ENCODE measurements at regions not wholly inside any gene's neighbourhood (a gene's known extent, or its start where the extent isn't known, plus 50 kb on each side); places are given as distances from the start of the nearest gene placed in this dataset.

DNA sequence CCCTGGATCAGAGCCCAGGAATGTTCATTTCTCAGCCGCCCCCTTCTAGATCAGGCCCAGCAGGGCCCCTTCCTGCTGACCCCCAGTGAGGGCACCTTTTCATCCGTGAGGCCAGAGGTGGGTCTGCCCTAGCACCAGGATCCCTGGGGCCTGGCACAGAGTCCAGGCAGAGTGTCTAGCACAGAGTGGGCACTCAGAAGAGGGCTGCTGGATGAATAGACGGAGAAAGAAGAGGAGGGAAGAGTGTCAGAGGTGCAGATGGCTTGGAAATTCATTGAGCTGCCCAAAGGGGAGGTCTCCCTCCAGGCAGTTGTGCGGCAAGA lies 106.5 kb downstream of the CPZ start:
- Histone ChIP-seq H3K27me3 (ENCODE audit: control insufficient read depth in 2 of 2, insufficient read depth in 1 of 2, low read length in 1 of 2) (peaks cover 0 to 15% of the 10 kb centered on the region in 2 donors), H3K4me1 (ENCODE audit: control insufficient read depth in 2 of 2, insufficient read depth in 2 of 2, low read length in 2 of 2) (no peaks in the 10 kb centered on the region), H3K4me3 (ENCODE audit: low read length in 2 of 2) (no peak overlapping the region), H3K9me3 (ENCODE audit: control insufficient read depth in 2 of 2, insufficient read depth in 1 of 2, low read length in 1 of 2) (no peaks in the 10 kb centered on the region), H3K36me3 (ENCODE audit: control insufficient read depth in 2 of 2, insufficient read depth in 2 of 2, low read length in 1 of 2) (no peaks in the 10 kb centered on the region), H3K27ac (ENCODE audit: low read depth in 1 of 2, low read length in 1 of 2) (no peak overlapping the region)
- DNase-seq (ENCODE audit: low read depth in 6 of 9, low spot score in 9 of 9), result no peak
- WGBS, result 83% methylated on average over 4 of the region's 4 CpGs

DNA sequence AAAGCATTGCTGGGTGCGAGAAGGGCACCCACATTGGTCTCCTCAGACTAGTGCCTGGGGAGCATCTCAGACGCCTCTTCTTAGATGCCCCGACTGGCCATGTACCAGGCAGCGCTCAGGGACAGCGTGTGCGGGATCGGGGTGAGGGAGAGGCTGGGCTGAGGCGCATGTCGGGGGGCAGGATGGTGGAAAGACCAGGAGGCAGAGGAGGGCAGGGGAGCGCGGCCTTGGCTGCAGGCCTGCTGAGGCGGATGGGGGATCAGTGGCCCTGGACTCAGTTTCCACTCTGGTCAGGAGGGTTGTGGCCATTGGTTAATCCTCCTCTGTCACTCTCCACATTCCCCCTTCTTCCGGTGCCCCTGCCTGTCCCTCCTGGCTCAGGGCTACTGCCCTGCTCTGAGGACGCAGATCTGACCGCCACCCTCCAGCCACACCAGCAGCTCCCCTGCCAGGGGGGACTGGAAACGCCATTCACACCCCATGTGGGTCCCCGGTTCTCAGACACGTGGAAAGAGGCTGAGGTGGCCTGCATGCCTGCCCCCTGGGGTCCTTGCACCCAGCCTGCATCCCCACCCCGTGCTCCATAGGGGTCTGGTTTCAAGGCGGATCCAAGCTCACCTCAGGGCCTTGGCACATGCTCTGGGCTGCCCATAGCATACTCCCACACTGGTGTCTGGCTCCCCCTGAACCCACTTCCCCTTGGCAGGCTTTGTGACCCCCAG lies 105.9 kb downstream of the CPZ start:
- Histone ChIP-seq H3K36me3 (ENCODE audit: control insufficient read depth in 2 of 2, insufficient read depth in 2 of 2, low read length in 1 of 2) (no peaks in the 10 kb centered on the region), H3K27ac (ENCODE audit: low read depth in 1 of 2, low read length in 1 of 2) (no peak overlapping the region), H3K27me3 (ENCODE audit: control insufficient read depth in 2 of 2, insufficient read depth in 1 of 2, low read length in 1 of 2) (peaks cover 0 to 15% of the 10 kb centered on the region in 2 donors), H3K4me3 (ENCODE audit: low read length in 2 of 2) (no peak overlapping the region), H3K9me3 (ENCODE audit: control insufficient read depth in 2 of 2, insufficient read depth in 1 of 2, low read length in 1 of 2) (no peaks in the 10 kb centered on the region), H3K4me1 (ENCODE audit: control insufficient read depth in 2 of 2, insufficient read depth in 2 of 2, low read length in 2 of 2) (no peaks in the 10 kb centered on the region)
- DNase-seq (ENCODE audit: low read depth in 6 of 9, low spot score in 9 of 9), result no peak
- 94% methylated on average over 20 of the region's 20 CpGs for WGBS

DNA sequence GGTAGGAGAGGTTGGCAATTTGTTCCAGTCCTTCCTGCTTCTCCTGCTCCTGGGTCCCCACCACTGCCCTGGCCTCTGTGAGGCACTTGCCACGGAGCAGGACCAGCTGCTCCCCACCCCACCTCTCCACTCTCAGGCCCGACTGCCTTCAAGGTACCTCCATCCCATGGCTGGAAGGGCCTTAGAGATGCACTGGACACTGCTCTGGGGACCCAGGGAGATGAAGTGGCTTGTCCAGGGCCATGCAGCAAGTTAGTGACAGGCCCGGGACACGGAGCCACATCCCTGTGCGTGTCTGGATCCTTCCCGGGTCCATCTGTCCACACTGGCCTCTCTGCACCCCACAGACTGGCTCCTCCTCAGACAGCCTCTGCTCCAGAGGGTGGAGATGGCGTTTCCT lies 105.3 kb downstream of the CPZ start:
- H3K36me3 ChIP-seq (ENCODE audit: control insufficient read depth in 2 of 2, insufficient read depth in 2 of 2, low read length in 1 of 2), result no peaks in the 10 kb centered on the region
- peaks cover 0 to 15% of the 10 kb centered on the region in 2 donors for H3K27me3 ChIP-seq (ENCODE audit: control insufficient read depth in 2 of 2, insufficient read depth in 1 of 2, low read length in 1 of 2)
- WGBS, result 89% methylated on average over 7 of the region's 7 CpGs
- DNase-seq (ENCODE audit: low read depth in 6 of 9, low spot score in 9 of 9), result no peak
- no peaks in the 10 kb centered on the region for H3K9me3 ChIP-seq (ENCODE audit: control insufficient read depth in 2 of 2, insufficient read depth in 1 of 2, low read length in 1 of 2)
- no peak overlapping the region for H3K27ac ChIP-seq (ENCODE audit: low read depth in 1 of 2, low read length in 1 of 2)
- no peaks in the 10 kb centered on the region for H3K4me1 ChIP-seq (ENCODE audit: control insufficient read depth in 2 of 2, insufficient read depth in 2 of 2, low read length in 2 of 2)
- no peak overlapping the region for H3K4me3 ChIP-seq (ENCODE audit: low read length in 2 of 2)

DNA sequence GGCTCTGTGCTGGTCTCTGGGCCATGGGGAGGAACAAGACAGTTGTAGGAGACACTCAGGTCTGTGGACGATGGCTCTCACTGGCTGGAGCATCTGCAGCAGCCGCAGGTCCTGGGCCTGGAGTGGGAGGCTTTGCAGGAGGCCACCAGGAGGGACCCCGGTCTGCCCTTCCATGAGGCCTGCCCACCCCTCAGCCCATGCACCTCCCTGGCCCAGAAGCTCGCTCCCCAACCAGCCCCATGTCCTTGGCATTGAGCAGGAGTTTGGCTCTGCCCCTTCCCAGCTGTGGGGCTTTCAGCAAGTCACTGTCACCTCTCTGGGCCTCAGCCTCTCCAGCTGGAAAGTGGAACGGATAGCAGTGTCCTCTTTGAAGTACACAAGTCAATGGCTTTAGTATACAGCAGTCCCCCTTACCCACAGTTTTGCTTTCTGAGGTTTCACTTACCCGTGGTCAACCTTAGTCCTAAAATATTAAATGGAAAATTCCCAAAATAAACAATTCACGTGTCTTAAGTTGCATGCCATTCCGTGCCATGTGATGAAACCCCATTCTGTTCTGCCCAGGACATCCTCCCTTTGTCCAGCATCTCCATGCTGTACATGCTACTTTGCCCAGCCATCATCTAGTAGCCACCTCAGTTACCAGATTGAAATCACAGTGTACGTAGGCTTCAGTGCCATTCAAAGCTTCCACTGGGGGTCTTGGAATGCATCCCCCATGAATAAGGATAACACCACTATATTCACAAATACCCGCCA lies 104.0 kb downstream of the CPZ start:
- WGBS, result 88% methylated on average over 10 of the region's 10 CpGs
- Histone ChIP-seq H3K36me3 (ENCODE audit: control insufficient read depth in 2 of 2, insufficient read depth in 2 of 2, low read length in 1 of 2) (no peaks in the 10 kb centered on the region), H3K27me3 (ENCODE audit: control insufficient read depth in 2 of 2, insufficient read depth in 1 of 2, low read length in 1 of 2) (peaks cover 0 to 15% of the 10 kb centered on the region in 2 donors), H3K4me3 (ENCODE audit: low read length in 2 of 2) (no peak overlapping the region), H3K27ac (ENCODE audit: low read depth in 1 of 2, low read length in 1 of 2) (no peak overlapping the region), H3K4me1 (ENCODE audit: control insufficient read depth in 2 of 2, insufficient read depth in 2 of 2, low read length in 2 of 2) (no peaks in the 10 kb centered on the region), H3K9me3 (ENCODE audit: control insufficient read depth in 2 of 2, insufficient read depth in 1 of 2, low read length in 1 of 2) (no peaks in the 10 kb centered on the region)
- DNase-seq (ENCODE audit: low read depth in 6 of 9, low spot score in 9 of 9), result no peak

DNA sequence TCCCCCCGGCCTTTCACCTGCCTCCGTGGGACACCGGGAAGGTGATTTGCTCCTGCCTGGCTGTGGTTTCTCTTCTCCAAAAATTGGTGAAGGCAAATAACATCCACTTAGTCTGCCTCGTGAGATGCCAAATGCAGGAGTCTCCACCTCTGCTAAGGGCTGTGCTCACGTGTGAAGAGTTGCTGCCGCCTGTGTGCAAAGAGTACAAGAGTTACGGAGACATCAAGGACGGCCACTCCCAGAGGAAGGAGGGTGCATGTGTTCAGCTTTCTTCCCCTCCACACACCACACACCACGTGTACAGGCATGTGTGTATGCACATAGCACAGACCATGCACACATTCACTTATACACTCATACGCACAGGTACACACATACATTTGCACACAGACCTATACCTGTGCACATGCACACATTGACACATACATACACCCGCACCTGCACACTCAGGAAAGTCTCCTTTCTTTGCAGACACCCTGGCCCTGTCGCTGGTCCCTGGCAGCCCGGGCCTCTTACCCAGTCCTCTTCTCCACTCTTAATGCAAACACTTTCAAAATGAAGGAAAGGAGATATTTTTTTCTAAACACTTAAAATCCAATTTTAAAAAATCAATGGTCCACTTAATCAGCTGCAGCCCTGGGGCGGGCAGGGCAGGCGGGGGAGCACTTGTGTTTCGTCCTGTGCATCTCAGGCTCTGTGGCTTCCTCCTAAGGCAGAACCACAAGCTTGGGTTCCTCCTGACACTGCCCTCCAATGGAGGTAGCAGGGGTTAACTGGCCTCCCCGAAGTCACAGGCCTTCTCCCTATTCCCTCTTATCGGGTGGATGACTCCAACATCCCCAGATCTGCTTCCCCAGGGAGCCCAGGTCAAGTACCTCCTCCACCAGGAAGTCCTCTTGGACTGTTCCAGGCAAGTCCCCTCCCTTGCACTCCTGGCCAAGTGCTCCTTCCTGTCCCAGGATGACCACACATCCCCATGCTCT lies 103.0 kb downstream of the CPZ start:
- WGBS, result 84% methylated on average over 18 of the region's 18 CpGs
- Histone ChIP-seq H3K4me3 (ENCODE audit: low read length in 2 of 2) (no peak overlapping the region), H3K9me3 (ENCODE audit: control insufficient read depth in 2 of 2, insufficient read depth in 1 of 2, low read length in 1 of 2) (no peaks in the 10 kb centered on the region), H3K27me3 (ENCODE audit: control insufficient read depth in 2 of 2, insufficient read depth in 1 of 2, low read length in 1 of 2) (peaks cover 0 to 11% of the 10 kb centered on the region in 2 donors), H3K4me1 (ENCODE audit: control insufficient read depth in 2 of 2, insufficient read depth in 2 of 2, low read length in 2 of 2) (no peaks in the 10 kb centered on the region), H3K36me3 (ENCODE audit: control insufficient read depth in 2 of 2, insufficient read depth in 2 of 2, low read length in 1 of 2) (no peaks in the 10 kb centered on the region), H3K27ac (ENCODE audit: low read depth in 1 of 2, low read length in 1 of 2) (no peak overlapping the region)
- DNase-seq (ENCODE audit: low read depth in 6 of 9, low spot score in 9 of 9), result no peak

DNA sequence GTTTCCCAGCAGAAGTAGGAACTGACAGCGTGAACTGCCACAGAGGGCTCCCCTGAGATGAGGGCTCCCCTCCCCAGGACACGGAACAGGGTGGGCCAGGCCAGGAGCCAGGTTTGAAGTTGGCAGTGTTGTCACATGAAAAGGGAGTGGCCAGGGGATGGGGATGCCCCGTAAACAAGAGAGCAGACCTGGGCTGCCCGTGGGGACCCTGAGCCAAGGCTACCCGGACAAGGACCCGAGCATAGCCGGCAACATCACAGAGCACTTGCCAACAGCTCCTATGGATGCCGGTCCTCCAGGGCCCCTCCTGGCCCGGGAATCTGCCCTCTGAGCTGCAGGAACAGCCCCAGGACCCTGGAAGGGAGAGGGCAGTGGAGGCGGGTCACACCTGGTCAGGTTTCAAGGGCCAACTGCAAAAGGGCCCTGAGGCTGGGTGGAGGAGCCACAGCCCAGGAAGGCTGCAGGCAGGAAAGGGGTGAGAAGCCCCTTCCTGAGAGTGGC lies 102.1 kb downstream of the CPZ start:
- H3K4me1 ChIP-seq (ENCODE audit: control insufficient read depth in 2 of 2, insufficient read depth in 2 of 2, low read length in 2 of 2), result no peaks in the 10 kb centered on the region
- no peaks in the 10 kb centered on the region for H3K36me3 ChIP-seq (ENCODE audit: control insufficient read depth in 2 of 2, insufficient read depth in 2 of 2, low read length in 1 of 2)
- no peak for DNase-seq (ENCODE audit: low read depth in 6 of 9, low spot score in 9 of 9)
- peaks cover 0 to 10% of the 10 kb centered on the region in 2 donors for H3K27me3 ChIP-seq (ENCODE audit: control insufficient read depth in 2 of 2, insufficient read depth in 1 of 2, low read length in 1 of 2)
- WGBS, result 67% methylated on average over 10 of the region's 10 CpGs
- no peaks in the 10 kb centered on the region for H3K9me3 ChIP-seq (ENCODE audit: control insufficient read depth in 2 of 2, insufficient read depth in 1 of 2, low read length in 1 of 2)
- no peak overlapping the region for H3K4me3 ChIP-seq (ENCODE audit: low read length in 2 of 2)
- no peak overlapping the region for H3K27ac ChIP-seq (ENCODE audit: low read depth in 1 of 2, low read length in 1 of 2)

DNA sequence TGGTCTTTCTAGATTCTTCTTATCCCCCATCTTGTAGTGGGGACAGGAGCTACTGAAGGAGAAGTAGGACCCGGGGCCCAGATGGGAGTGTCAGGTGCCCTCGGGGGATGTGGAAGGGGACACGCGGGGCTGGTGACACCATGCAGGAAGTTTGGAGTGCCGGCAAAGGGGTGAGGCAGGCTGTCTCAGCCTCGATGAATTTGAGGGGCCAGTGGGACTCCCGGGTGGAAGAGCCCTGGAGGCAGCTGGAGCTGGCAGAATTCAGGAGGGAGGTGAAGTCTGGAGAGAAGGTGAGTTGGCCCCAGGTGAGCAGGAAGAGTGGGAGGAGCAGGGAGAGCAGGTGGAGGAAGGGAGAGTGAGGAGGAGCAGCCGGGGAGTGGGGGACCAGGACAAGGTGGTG lies 101.7 kb downstream of the CPZ start:
- peaks cover 0 to 10% of the 10 kb centered on the region in 2 donors for H3K27me3 ChIP-seq (ENCODE audit: control insufficient read depth in 2 of 2, insufficient read depth in 1 of 2, low read length in 1 of 2)
- 69% methylated on average over 8 of the region's 8 CpGs for WGBS
- no peak for DNase-seq (ENCODE audit: low read depth in 6 of 9, low spot score in 9 of 9)

DNA sequence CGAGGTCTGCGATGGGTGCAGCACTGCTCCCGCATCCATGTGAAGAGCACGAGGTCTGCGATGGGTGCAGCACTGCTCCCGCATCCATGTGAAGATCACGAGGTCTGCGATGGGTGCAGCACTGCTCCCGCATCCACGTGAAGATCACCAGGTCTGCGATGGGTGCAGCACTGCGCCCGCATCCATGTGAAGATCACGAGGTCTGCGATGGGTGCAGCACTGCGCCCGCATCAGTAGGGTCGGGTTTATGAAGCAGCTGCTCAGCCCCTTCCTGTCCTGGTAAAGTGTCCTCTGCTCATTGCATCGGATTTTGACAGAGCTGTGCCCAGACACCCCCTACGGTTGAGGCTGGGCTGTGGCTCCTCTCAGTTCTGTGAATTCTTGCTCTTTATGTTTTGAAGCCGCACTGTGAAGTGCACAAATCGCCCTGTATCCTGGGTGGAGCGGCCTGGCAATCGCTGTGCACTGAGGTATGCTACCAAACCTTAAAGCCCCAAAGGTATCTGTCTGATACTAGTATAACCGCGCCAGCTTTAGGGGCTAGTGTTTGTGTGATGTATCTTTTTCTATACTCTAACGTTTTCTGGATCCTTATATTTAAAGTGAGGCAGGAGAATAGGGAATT lies 98.7 kb downstream of the CPZ start:
- DNase-seq (ENCODE audit: low read depth in 6 of 9, low spot score in 9 of 9), result no peak
- WGBS, result 93% methylated on average over 27 of the region's 27 CpGs
- Histone ChIP-seq H3K27me3 (ENCODE audit: control insufficient read depth in 2 of 2, insufficient read depth in 1 of 2, low read length in 1 of 2) (peaks cover 0 to 25% of the 10 kb centered on the region in 2 donors), H3K4me1 (ENCODE audit: control insufficient read depth in 2 of 2, insufficient read depth in 2 of 2, low read length in 2 of 2) (no peaks in the 10 kb centered on the region), H3K4me3 (ENCODE audit: low read length in 2 of 2) (no peak overlapping the region), H3K36me3 (ENCODE audit: control insufficient read depth in 2 of 2, insufficient read depth in 2 of 2, low read length in 1 of 2) (no peaks in the 10 kb centered on the region), H3K9me3 (ENCODE audit: control insufficient read depth in 2 of 2, insufficient read depth in 1 of 2, low read length in 1 of 2) (no peaks in the 10 kb centered on the region), H3K27ac (ENCODE audit: low read depth in 1 of 2, low read length in 1 of 2) (no peak overlapping the region)

More for the DNA sequence above, 101.7 kb downstream of the CPZ start:
- no peak overlapping the region for H3K4me3 ChIP-seq (ENCODE audit: low read length in 2 of 2)
- H3K9me3 ChIP-seq (ENCODE audit: control insufficient read depth in 2 of 2, insufficient read depth in 1 of 2, low read length in 1 of 2), result no peaks in the 10 kb centered on the region
- H3K27ac ChIP-seq (ENCODE audit: low read depth in 1 of 2, low read length in 1 of 2), result no peak overlapping the region
- H3K4me1 ChIP-seq (ENCODE audit: control insufficient read depth in 2 of 2, insufficient read depth in 2 of 2, low read length in 2 of 2), result no peaks in the 10 kb centered on the region
- H3K36me3 ChIP-seq (ENCODE audit: control insufficient read depth in 2 of 2, insufficient read depth in 2 of 2, low read length in 1 of 2), result no peaks in the 10 kb centered on the region

All from thymus (tissue), 11 donors.